ENCODE measurements at regions not wholly inside any gene's neighbourhood (a gene's known extent, or its start where the extent isn't known, plus 50 kb on each side); places are given as distances from the start of the nearest gene placed in this dataset.
"Not testable (repeated sequence)": the region's sequence is repeated elsewhere in the genome, so short reads cannot be mapped to it uniquely, and the experiment has no call there.

GRCh38 chr3:139153434-139153833, 108.7 kb upstream of the PRR23C start:
- not testable (repeated sequence) for TF ChIP-seq EZH2 (IDR thresholded peaks at IDR 0.05; ENCODE audit: borderline replicate concordance, low read length); CTCF (IDR thresholded peaks at IDR 0.05; ENCODE audit: low read length)
